WI38 (cell line): ENCODE measurements at regions not wholly inside any gene's neighbourhood (a gene's known extent, or its start where the extent isn't known, plus 50 kb on each side); places are given as distances from the start of the nearest gene placed in this dataset.

Experiments used
- H3K4me3 ChIP-seq: 2 replicates; pipeline ENCODE4 v1.5.1; 2011; ENCODE audit warnings: low read depth, mild to moderate bottlenecking, control low read depth, low read length
- TF ChIP-seq, protein P1 (sequence below): IDR thresholded peaks from 2 replicates; pipeline ENCODE4 v1.5.1; 2012; ENCODE audit warnings: low read depth, mild to moderate bottlenecking, control low read depth, low read length

DNA sequence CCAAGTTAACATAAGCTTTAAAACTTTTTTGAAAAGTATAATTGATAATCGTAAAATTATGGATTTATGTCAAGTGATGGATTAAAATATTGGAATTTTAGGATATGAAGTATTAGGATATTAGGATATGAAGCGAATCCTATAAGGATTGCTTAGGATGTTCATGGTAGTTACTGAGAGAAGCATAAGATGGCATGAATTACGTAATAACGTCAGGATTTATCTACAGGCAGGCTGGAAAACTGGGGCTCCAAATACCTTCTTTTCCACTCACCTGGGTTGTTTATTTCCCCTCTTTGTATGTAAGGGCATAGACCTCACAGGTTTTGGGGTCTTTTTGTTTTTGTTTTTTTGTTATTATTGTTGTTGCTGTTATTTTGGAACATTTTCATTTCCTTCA, 65.2 kb upstream of the TMEM33 start:
- TF ChIP-seq, protein P1, sequence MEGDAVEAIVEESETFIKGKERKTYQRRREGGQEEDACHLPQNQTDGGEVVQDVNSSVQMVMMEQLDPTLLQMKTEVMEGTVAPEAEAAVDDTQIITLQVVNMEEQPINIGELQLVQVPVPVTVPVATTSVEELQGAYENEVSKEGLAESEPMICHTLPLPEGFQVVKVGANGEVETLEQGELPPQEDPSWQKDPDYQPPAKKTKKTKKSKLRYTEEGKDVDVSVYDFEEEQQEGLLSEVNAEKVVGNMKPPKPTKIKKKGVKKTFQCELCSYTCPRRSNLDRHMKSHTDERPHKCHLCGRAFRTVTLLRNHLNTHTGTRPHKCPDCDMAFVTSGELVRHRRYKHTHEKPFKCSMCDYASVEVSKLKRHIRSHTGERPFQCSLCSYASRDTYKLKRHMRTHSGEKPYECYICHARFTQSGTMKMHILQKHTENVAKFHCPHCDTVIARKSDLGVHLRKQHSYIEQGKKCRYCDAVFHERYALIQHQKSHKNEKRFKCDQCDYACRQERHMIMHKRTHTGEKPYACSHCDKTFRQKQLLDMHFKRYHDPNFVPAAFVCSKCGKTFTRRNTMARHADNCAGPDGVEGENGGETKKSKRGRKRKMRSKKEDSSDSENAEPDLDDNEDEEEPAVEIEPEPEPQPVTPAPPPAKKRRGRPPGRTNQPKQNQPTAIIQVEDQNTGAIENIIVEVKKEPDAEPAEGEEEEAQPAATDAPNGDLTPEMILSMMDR, result no peak
- H3K4me3 ChIP-seq, result no peak overlapping the region

DNA sequence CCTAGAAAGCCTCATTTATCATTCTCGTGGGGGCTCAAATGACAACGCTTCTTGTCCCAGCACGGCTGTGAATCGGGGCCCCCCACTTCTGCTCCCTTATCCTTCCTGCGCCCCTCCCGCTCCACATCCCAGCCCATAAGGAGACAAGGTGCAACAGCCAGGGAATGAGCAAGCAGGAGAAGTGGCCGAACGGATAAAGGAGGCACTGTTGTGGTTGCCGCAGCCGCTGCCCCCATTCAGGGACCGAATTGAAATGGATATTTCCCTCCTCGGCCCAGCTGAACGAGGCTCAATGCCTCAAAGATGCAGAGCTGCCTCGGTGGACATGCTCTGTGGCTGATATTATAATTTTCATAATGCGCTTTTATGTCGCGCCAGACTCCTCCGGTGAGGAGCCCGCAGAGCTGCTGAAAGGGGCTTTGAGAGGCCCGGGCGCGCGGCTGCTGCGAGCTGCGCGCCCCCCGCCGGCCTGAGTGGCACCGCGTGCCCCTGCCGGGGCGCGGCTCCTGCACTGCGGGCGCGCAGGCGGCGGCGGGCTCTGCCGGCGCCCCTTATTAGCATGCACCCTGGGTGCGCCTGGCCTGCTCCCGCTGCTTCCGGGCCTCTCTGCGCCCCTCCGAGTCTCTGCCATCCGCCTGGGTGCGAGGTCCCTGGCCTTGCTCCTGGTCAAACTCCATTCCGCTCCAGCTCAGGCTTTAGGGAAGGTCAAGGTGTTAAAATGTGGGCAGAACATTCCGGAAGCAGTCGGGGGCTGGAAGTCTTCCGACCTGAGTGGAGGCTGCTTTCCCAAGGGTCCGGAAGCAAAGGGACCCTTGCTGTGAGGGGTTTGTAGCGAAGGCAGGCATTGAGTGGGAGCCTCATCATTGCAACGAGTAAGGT, 68.2 kb upstream of the TMEM33 start:
- no peak overlapping the region for H3K4me3 ChIP-seq

DNA sequence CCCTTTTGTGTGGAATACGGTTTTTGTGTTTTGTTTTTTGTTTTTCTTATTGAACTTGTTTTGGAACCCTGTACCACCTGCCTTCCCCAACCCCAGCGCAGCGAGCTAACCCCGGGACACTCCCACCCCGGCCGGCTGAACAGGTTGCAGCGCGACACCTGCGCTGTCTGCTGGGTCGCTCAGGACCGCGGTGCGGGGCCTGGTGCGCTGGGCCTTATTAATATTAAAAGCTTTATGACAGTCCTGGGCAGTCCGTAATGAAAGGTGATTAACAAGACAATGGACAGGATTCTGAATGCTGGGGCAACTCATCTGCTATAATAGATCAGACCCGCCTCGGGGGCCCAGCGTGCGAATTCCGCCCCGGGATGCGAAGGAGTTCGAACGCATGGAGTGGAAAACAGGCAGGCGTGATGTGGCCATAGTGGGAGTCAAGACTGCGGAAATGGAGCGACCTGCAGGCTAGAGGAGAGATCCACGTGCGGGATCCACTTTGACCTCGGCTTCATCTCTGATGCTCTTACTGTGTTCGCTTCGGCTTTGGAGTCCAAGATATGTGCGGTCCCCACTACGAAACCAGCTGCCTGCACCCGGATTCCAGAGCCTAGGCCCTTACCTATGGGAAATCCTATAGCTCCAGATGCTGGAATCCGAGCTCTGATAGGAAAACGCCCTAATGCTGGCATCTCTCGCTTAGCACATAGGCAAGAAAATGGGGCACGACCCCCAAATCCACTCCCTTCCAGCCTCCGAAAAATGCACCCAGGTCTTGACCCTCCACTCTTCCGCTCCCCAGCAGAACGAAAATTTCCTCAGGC, 69.0 kb upstream of the TMEM33 start:
- H3K4me3 ChIP-seq, result no peak overlapping the region
- TF ChIP-seq, protein P1, result no peak

More for the DNA sequence above, 68.2 kb upstream of the TMEM33 start:
- TF ChIP-seq, protein P1, result no peak

DNA sequence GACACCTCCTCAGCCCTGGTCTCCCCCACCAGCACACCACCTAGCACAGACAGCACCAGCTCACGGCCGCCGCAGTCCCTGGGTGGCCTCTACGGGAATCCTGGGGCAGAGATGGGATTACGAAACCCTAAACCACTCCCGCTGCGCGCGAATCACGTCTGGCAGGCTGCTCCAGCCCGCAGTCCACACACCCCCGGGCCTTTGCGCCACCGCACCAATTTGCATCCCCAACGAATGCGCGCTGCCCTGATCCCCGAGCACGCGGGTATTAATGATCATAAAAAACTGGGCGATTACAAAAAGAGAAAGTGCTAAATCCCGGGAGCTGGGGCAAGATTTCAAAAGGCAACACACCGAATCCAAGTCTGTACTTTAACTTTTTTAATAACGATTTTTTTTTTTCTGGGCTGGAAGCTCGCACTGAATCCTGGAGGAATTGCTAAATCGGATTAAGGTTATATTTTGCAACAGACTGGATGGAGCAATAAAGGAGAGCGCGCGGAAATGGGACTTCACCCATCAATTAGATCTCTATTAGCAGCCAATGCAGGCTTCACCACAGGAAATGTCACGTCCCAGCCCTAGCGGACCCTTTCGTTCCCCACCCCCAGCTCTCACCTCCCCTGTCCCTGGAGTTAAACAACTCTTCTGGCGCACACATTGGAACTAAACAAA, 69.8 kb upstream of the TMEM33 start:
- H3K4me3 ChIP-seq, result no peak overlapping the region
- TF ChIP-seq, protein P1, result no peak

DNA sequence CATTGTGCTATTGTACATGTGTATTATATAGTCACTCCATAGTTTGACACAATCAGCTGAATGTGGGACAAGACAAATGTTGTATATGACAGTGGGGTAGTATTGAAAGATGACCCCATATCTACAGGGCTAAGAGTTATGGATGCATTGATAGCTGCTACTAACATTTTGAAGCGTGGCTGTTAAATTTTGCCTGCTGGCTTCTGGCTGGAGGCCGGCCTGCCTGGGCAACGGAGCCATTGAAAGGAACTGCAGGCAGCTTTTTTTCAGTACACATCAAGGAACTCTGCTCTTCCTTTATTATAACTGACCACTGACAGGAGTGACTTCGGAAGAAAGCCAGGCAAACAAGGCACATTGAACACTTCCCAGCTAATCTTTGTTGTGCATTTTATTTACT, 76.1 kb upstream of the TMEM33 start:
- TF ChIP-seq, protein P1, result no peak
- H3K4me3 ChIP-seq, result no peak overlapping the region

DNA sequence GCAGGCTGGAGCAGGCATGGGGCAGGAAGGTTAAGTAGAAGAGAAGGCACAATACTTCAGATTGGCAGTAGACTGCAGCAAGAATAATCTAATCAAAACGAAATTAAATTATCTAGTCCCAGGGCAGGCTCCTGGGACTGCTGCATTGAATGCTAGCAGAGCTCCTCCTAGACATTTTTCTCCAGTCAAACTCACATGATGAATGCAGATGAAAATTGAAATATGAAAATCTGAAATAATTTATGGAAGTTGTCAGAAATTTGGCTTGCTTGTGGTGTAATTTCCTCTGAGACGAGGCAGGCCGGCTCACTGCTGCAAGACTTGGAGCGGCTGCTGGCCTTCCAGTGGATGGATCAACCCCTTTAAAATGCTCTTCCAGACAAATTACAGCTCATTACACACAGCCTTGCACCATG, 78.0 kb upstream of the TMEM33 start:
- TF ChIP-seq, protein P1, result no peak
- no peak overlapping the region for H3K4me3 ChIP-seq
